ENCODE measurements at regions not wholly inside any gene's neighbourhood (a gene's known extent, or its start where the extent isn't known, plus 50 kb on each side); places are given as distances from the start of the nearest gene placed in this dataset.

DNA sequence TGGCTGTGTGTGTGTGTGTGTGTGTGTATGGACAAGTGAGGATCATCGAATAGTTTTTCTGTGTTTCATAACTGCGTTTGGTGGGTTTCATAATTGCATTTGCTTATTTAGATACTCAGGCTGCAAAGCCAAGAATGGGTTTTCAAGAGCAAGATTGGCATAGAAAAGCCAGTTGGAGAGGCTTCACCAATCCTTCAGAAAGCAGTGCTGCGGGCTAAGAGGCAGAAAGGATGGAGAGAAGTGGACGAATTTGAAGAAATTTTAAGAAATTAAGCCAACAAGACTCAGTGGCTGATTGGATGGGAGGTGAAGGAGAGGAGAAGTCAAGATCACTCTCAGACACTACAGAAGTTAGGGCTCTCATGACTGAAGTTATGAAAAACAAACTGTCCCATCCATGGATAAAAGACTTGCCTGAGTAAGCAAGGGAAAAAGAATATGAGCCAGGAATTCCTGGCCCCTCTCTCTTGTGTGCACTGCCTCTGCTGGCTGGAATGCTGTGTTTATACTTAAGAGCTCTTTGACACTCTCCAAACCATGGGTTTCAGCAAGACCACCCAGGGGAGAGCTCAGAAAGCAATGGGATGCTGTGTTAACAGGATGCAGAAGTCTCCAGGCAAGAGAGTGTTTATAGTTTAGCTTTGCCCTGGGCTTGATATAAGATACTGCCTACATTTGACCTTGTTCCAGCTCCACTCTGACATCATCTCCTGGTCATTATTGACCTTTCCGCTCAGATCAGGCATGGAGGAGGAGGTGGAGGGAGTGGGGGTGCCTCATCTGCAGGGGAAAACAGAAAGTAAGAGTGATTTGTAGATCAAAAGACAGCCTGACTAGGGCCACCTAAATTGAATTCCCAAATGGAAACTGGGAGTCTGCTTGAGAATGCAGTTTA, 232.0 kb upstream of the PLXNA2 start:
- no peak for TF ChIP-seq POLR2A (IDR thresholded peaks at IDR 0.05; ENCODE audit: low read depth)
- TF ChIP-seq, protein P1, sequence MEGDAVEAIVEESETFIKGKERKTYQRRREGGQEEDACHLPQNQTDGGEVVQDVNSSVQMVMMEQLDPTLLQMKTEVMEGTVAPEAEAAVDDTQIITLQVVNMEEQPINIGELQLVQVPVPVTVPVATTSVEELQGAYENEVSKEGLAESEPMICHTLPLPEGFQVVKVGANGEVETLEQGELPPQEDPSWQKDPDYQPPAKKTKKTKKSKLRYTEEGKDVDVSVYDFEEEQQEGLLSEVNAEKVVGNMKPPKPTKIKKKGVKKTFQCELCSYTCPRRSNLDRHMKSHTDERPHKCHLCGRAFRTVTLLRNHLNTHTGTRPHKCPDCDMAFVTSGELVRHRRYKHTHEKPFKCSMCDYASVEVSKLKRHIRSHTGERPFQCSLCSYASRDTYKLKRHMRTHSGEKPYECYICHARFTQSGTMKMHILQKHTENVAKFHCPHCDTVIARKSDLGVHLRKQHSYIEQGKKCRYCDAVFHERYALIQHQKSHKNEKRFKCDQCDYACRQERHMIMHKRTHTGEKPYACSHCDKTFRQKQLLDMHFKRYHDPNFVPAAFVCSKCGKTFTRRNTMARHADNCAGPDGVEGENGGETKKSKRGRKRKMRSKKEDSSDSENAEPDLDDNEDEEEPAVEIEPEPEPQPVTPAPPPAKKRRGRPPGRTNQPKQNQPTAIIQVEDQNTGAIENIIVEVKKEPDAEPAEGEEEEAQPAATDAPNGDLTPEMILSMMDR (IDR thresholded peaks at IDR 0.05), result no peak
